Hepatocyte (in vitro differentiated cells): ENCODE measurements at regions not wholly inside any gene's neighbourhood (a gene's known extent, or its start where the extent isn't known, plus 50 kb on each side); places are given as distances from the start of the nearest gene placed in this dataset.

ENCODE experiments used
- CTCF ChIP-seq: fragments of 200-600 bp; sonication (generic); IDR thresholded peaks from 2 replicates; pipeline ENCODE4 v1.5.1; 2016; ENCODE audit warnings: antibody characterized with exemption, mild to moderate bottlenecking; ENCODE audit not compliant: poor library complexity
- EZH2 ChIP-seq: fragments of 200-600 bp; sonication (generic); IDR thresholded peaks from 2 replicates; pipeline ENCODE4 v1.6.1; 2016; ENCODE audit warnings: antibody characterized with exemption, mild to moderate bottlenecking, borderline replicate concordance
- EZH2phosphoT487 ChIP-seq: fragments of 200-600 bp; sonication (generic); IDR thresholded peaks from one replicate; pipeline ENCODE4 v1.6.1; 2018; ENCODE audit warnings: antibody characterized with exemption, mild to moderate bottlenecking, low read depth, moderate library complexity; ENCODE audit not compliant: unreplicated experiment, severe bottlenecking

GRCh38 chr14:30484201-30484600 is 74.8 kb upstream of the G2E3 start:
- TF ChIP-seq CTCF = no peak
- no peak for TF ChIP-seq EZH2phosphoT487
- TF ChIP-seq EZH2 = no peak
